ENCODE measurements at regions not wholly inside any gene's neighbourhood (a gene's known extent, or its start where the extent isn't known, plus 50 kb on each side); places are given as distances from the start of the nearest gene placed in this dataset.
"Not testable (repeated sequence)": the region's sequence is repeated elsewhere in the genome, so short reads cannot be mapped to it uniquely, and the experiment has no call there.

DNA sequence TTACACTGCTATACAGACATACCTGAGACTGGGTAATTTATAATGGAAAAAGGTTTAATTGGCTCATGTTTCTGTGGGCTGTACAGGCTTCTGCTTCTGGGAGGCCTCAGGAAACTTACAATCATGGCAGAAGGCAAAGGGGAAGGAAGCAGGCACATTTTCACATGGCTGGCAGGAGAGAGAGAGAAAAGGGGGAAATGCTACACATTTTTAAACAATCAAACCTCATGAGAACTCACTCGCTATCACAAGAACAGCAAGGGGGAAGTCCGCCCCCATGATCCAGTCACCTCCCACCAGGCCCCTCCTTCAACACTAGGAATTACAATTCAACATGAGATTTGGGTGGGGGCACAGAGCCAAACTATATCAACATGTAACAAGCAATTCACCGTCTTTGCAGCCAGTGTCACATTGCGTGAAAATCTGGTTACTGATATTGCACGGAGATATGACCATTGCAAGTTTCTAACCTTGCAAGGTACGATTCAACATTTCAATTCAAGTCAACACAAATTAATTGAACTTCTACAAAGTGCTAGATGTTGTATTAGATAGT lies 61.7 kb upstream of the RELL1 start:
- intact Hi-C loops (cut with micrococcal nuclease): no loop called here
- POLR2A ChIA-PET: no interaction called here
- CTCF ChIA-PET: no interaction called here
- no peaks in the 10 kb centered on the region for H3K27me3 ChIP-seq (ENCODE audit: insufficient read depth, low read length)
- RAD21 ChIA-PET (ENCODE audit: low non-redundant PET in 1 of 2, low total read pairs in 2 of 2, uncharacterized antibody in 2 of 2, unreplicated experiment in 2 of 2): no interaction called here
- no peaks in the 10 kb centered on the region for H3K9me2 ChIP-seq (ENCODE audit: insufficient read depth)
- H3K79me2 ChIP-seq (ENCODE audit: insufficient read depth, low read length): no peaks in the 10 kb centered on the region
- no peak overlapping the region for H3K4me2 ChIP-seq (ENCODE audit: low read length)
- no peak for ATAC-seq
- no peaks in the 10 kb centered on the region for H3K36me3 ChIP-seq (ENCODE audit: control insufficient read depth in 1 of 2, insufficient read depth in 2 of 2, low read length in 2 of 2)
- H3K4me3 ChIP-seq (replicated peaks in 1 of 2; ENCODE audit: low read depth in 1 of 2, low read length in 2 of 2): no peak overlapping the region
- no peak overlapping the region for H3K27ac ChIP-seq (ENCODE audit: low read depth, low read length)
- no peaks in the 10 kb centered on the region for H3K9me3 ChIP-seq (ENCODE audit: control insufficient read depth in 1 of 2, insufficient read depth in 1 of 2, low read depth in 1 of 2, low read length in 2 of 2)
- no peak overlapping the region for H3K9ac ChIP-seq (ENCODE audit: low read length)
- no TSS peak for BruUV-seq (replicated peaks)
- no peak for DNase-seq (ENCODE audit: low read depth, low spot score)
- no peaks in the 10 kb centered on the region for H3K4me1 ChIP-seq (ENCODE audit: control insufficient read depth in 1 of 2, insufficient read depth in 2 of 2, low read length in 2 of 2)
- TF ChIP-seq POLR2A (IDR thresholded peaks at IDR 0.05; ENCODE audit: borderline replicate concordance, extremely low read depth, insufficient read depth, insufficient read length): no peak
- TF ChIP-seq ZNF274 (IDR thresholded peaks at IDR 0.05; ENCODE audit: low read depth, low read length): no peak
- TF ChIP-seq EGR1 (IDR thresholded peaks at IDR 0.05; ENCODE audit: low read depth): no peak
- TF ChIP-seq, protein P1, sequence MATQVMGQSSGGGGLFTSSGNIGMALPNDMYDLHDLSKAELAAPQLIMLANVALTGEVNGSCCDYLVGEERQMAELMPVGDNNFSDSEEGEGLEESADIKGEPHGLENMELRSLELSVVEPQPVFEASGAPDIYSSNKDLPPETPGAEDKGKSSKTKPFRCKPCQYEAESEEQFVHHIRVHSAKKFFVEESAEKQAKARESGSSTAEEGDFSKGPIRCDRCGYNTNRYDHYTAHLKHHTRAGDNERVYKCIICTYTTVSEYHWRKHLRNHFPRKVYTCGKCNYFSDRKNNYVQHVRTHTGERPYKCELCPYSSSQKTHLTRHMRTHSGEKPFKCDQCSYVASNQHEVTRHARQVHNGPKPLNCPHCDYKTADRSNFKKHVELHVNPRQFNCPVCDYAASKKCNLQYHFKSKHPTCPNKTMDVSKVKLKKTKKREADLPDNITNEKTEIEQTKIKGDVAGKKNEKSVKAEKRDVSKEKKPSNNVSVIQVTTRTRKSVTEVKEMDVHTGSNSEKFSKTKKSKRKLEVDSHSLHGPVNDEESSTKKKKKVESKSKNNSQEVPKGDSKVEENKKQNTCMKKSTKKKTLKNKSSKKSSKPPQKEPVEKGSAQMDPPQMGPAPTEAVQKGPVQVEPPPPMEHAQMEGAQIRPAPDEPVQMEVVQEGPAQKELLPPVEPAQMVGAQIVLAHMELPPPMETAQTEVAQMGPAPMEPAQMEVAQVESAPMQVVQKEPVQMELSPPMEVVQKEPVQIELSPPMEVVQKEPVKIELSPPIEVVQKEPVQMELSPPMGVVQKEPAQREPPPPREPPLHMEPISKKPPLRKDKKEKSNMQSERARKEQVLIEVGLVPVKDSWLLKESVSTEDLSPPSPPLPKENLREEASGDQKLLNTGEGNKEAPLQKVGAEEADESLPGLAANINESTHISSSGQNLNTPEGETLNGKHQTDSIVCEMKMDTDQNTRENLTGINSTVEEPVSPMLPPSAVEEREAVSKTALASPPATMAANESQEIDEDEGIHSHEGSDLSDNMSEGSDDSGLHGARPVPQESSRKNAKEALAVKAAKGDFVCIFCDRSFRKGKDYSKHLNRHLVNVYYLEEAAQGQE (IDR thresholded peaks at IDR 0.05; ENCODE audit: low read depth): no peak
- no peak for TF ChIP-seq SP1 (IDR thresholded peaks at IDR 0.05; ENCODE audit: low read depth)
- TF ChIP-seq ZFX (IDR thresholded peaks at IDR 0.05): no peak
- no peak for TF ChIP-seq TCF7L2 (IDR thresholded peaks at IDR 0.05; ENCODE audit: borderline replicate concordance, extremely low read depth, insufficient read depth, insufficient read length)
- no peak for TF ChIP-seq FOSL1 (IDR thresholded peaks at IDR 0.05; ENCODE audit: low read depth)
- TF ChIP-seq JUND (IDR thresholded peaks at IDR 0.05): no peak
- no peak for TF ChIP-seq YY1 (IDR thresholded peaks at IDR 0.05; ENCODE audit: extremely low read depth, insufficient replicate concordance, low read depth, low read length)
- TF ChIP-seq POLR2AphosphoS5 (IDR thresholded peaks at IDR 0.05; ENCODE audit: low read depth, low read length): no peak
- TF ChIP-seq CBX3 (IDR thresholded peaks at IDR 0.05; ENCODE audit: low read depth): no peak
- TF ChIP-seq, protein P2, sequence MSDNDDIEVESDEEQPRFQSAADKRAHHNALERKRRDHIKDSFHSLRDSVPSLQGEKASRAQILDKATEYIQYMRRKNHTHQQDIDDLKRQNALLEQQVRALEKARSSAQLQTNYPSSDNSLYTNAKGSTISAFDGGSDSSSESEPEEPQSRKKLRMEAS (IDR thresholded peaks at IDR 0.05): no peak
- TF ChIP-seq, protein P3, sequence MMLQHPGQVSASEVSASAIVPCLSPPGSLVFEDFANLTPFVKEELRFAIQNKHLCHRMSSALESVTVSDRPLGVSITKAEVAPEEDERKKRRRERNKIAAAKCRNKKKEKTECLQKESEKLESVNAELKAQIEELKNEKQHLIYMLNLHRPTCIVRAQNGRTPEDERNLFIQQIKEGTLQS (IDR thresholded peaks at IDR 0.05): no peak
- TF ChIP-seq ELF1 (IDR thresholded peaks at IDR 0.05; ENCODE audit: borderline replicate concordance, low read depth): no peak
- TF ChIP-seq SIN3A (IDR thresholded peaks at IDR 0.05; ENCODE audit: low read depth): no peak
- no peak for TF ChIP-seq EZH2phosphoT487 (IDR thresholded peaks at IDR 0.05; ENCODE audit: borderline replicate concordance)
- no peak overlapping the region for H2AFZ ChIP-seq (ENCODE audit: low read depth, low read length, poor library complexity, severe bottlenecking)
- H4K20me1 ChIP-seq (ENCODE audit: insufficient read depth): no peaks in the 10 kb centered on the region

DNA sequence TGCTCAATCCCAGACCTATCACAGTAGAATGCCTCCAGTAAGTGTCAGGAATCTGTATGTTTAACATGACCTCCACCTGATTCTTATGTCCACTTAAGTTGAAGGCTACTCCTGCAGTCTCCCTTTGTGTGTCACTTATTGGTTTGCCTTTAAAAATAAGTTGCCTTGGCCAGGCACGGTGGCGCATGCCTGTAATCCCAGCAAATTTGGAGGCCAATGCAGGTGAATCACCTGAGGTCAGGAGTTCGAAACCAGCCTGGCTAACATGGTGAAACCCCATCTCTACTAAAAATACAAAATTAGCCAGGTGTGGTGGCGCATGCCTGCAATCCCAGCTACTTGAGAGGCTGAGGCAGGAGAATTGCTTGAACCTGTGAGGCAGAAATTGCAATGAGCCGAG lies 60.7 kb upstream of the RELL1 start:
- H3K27me3 ChIP-seq (ENCODE audit: insufficient read depth, low read length); ATAC-seq; H3K9me3 ChIP-seq (ENCODE audit: control insufficient read depth in 1 of 2, insufficient read depth in 1 of 2, low read depth in 1 of 2, low read length in 2 of 2); H3K4me2 ChIP-seq (ENCODE audit: low read length); H3K36me3 ChIP-seq (ENCODE audit: control insufficient read depth in 1 of 2, insufficient read depth in 2 of 2, low read length in 2 of 2); H3K9me2 ChIP-seq (ENCODE audit: insufficient read depth); CTCF ChIA-PET; H3K4me1 ChIP-seq (ENCODE audit: control insufficient read depth in 1 of 2, insufficient read depth in 2 of 2, low read length in 2 of 2); BruUV-seq (replicated peaks); POLR2A ChIA-PET; H3K4me3 ChIP-seq (replicated peaks in 1 of 2; ENCODE audit: low read depth in 1 of 2, low read length in 2 of 2); H3K9ac ChIP-seq (ENCODE audit: low read length); H3K79me2 ChIP-seq (ENCODE audit: insufficient read depth, low read length); RAD21 ChIA-PET (ENCODE audit: low non-redundant PET in 1 of 2, low total read pairs in 2 of 2, uncharacterized antibody in 2 of 2, unreplicated experiment in 2 of 2); H2AFZ ChIP-seq (ENCODE audit: low read depth, low read length, poor library complexity, severe bottlenecking); H4K20me1 ChIP-seq (ENCODE audit: insufficient read depth); DNase-seq (ENCODE audit: low read depth, low spot score); H3K27ac ChIP-seq (ENCODE audit: low read depth, low read length); intact Hi-C loops (cut with micrococcal nuclease): not testable (repeated sequence)
